GM18502 (cell line): ENCODE measurements at regions not wholly inside any gene's neighbourhood (a gene's known extent, or its start where the extent isn't known, plus 50 kb on each side); places are given as distances from the start of the nearest gene placed in this dataset.

Experiments
- ATAC-seq: cut with Tn5 transposase; IDR thresholded peaks from one replicate; pipeline ENCODE4 v1.9.1; 2021; ENCODE audit warnings: mild to moderate bottlenecking; ENCODE audit not compliant: unreplicated experiment, poor library complexity

GRCh38 chr6:168138436-168138835 is 59.4 kb upstream of the FRMD1 start:
- ATAC-seq: no peak

- no peak for ATAC-seq
These were observed 58.0 kb upstream of the FRMD1 start for GRCh38 chr6:168137024-168137423.

GRCh38 chr6:168136622-168137021 is 57.6 kb upstream of the FRMD1 start:
- ATAC-seq: no peak

- no peak for ATAC-seq
These were observed 57.0 kb upstream of the FRMD1 start for GRCh38 chr6:168136001-168136400.

GRCh38 chr6:168134560-168135201 is 55.7 kb upstream of the FRMD1 start:
- no peak for ATAC-seq

- ATAC-seq: no peak
These were observed 54.9 kb upstream of the FRMD1 start for GRCh38 chr6:168133687-168134559.

GRCh38 chr6:168133168-168133561 is 54.2 kb upstream of the FRMD1 start:
- ATAC-seq: no peak

GRCh38 chr6:168132531-168133167 is 53.6 kb upstream of the FRMD1 start:
- no peak for ATAC-seq

- no peak for ATAC-seq
These were observed 52.7 kb upstream of the FRMD1 start for GRCh38 chr6:168131464-168132415.

GRCh38 chr6:168130697-168131371 is 51.8 kb upstream of the FRMD1 start:
- no peak for ATAC-seq

GRCh38 chr6:168130168-168130696 is 51.2 kb upstream of the FRMD1 start:
- ATAC-seq: no peak

- no peak for ATAC-seq
These were observed 50.5 kb upstream of the FRMD1 start for GRCh38 chr6:168129292-168130167.

- no peak for ATAC-seq
These were observed 49.7 kb upstream of the FRMD1 start for GRCh38 chr6:168128631-168129291.
